ENCODE measurements at regions not wholly inside any gene's neighbourhood (a gene's known extent, or its start where the extent isn't known, plus 50 kb on each side); places are given as distances from the start of the nearest gene placed in this dataset.
"Not testable (repeated sequence)": the region's sequence is repeated elsewhere in the genome, so short reads cannot be mapped to it uniquely, and the experiment has no call there.

GRCh38 chrY:13627323-13627722, 76.4 kb upstream of the TMSB4Y start:
- 85% methylated on average over 2 of the region's 3 CpGs for WGBS (ENCODE audit: insufficient coverage)
- H3K27ac Mint-ChIP-seq; DNase-seq; H3K27me3 Mint-ChIP-seq (ENCODE audit: low read depth in 2 of 2); H3K36me3 Mint-ChIP-seq; H3K9me3 ChIP-seq (ENCODE audit: control insufficient read depth, insufficient read depth, low read length); intact Hi-C loops (cut with micrococcal nuclease); H3K4me3 Mint-ChIP-seq; ATAC-seq; H3K36me3 ChIP-seq (ENCODE audit: control insufficient read depth, insufficient read depth, low read length); H3K4me3 ChIP-seq (ENCODE audit: low read length); H3K27me3 ChIP-seq (ENCODE audit: control insufficient read depth, insufficient read depth, low read length); H3K9me3 Mint-ChIP-seq; H3K27ac ChIP-seq (ENCODE audit: low read length); H3K4me1 ChIP-seq (ENCODE audit: control insufficient read depth, insufficient read depth, low read length); H3K4me1 Mint-ChIP-seq: not testable (repeated sequence)

GRCh38 chrY:13615943-13616304, 87.8 kb upstream of the TMSB4Y start:
- H3K27ac Mint-ChIP-seq: no peak overlapping the region
- TF ChIP-seq CTCF (IDR thresholded peaks at IDR 0.05): no peak
- H3K4me3 Mint-ChIP-seq: no peak overlapping the region
- no peaks in the 10 kb centered on the region for H3K27me3 Mint-ChIP-seq (ENCODE audit: low read depth in 2 of 2)
- no peaks in the 10 kb centered on the region for H3K4me1 ChIP-seq (ENCODE audit: control insufficient read depth, insufficient read depth, low read length)
- 60% methylated on average over 1 of the region's 3 CpGs for WGBS (ENCODE audit: insufficient coverage)
- no peaks in the 10 kb centered on the region for H3K9me3 Mint-ChIP-seq
- no peaks in the 10 kb centered on the region for H3K36me3 ChIP-seq (ENCODE audit: control insufficient read depth, insufficient read depth, low read length)
- DNase-seq (no peak), ATAC-seq (no peak)
- no peaks in the 10 kb centered on the region for H3K27me3 ChIP-seq (ENCODE audit: control insufficient read depth, insufficient read depth, low read length)
- H3K36me3 Mint-ChIP-seq: no peaks in the 10 kb centered on the region
- no peaks in the 10 kb centered on the region for H3K4me1 Mint-ChIP-seq
- no peak overlapping the region for H3K4me3 ChIP-seq (ENCODE audit: low read length)
- H3K9me3 ChIP-seq (ENCODE audit: control insufficient read depth, insufficient read depth, low read length): no peaks in the 10 kb centered on the region
- no peak overlapping the region for H3K27ac ChIP-seq (ENCODE audit: low read length)
- intact Hi-C loops (cut with micrococcal nuclease): no loop called here

- intact Hi-C loops (cut with micrococcal nuclease): no loop called here
- H3K9me3 Mint-ChIP-seq: no peaks in the 10 kb centered on the region
- H3K9me3 ChIP-seq (ENCODE audit: control insufficient read depth, insufficient read depth, low read length): no peaks in the 10 kb centered on the region
- no peaks in the 10 kb centered on the region for H3K36me3 Mint-ChIP-seq
- H3K4me3 ChIP-seq (ENCODE audit: low read length): no peak overlapping the region
- no peak overlapping the region for H3K4me3 Mint-ChIP-seq
- no peaks in the 10 kb centered on the region for H3K36me3 ChIP-seq (ENCODE audit: control insufficient read depth, insufficient read depth, low read length)
- no peaks in the 10 kb centered on the region for H3K4me1 ChIP-seq (ENCODE audit: control insufficient read depth, insufficient read depth, low read length)
- no peaks in the 10 kb centered on the region for H3K27me3 ChIP-seq (ENCODE audit: control insufficient read depth, insufficient read depth, low read length)
- TF ChIP-seq CTCF (IDR thresholded peaks at IDR 0.05): no peak
- no peak for DNase-seq
- no peak for ATAC-seq
- no peak overlapping the region for H3K27ac ChIP-seq (ENCODE audit: low read length)
- H3K27ac Mint-ChIP-seq: no peak overlapping the region
- H3K27me3 Mint-ChIP-seq (ENCODE audit: low read depth in 2 of 2): no peaks in the 10 kb centered on the region
- no peaks in the 10 kb centered on the region for H3K4me1 Mint-ChIP-seq
Observed at GRCh38 chrY:13615301-13615942, 88.3 kb upstream of the TMSB4Y start.

GRCh38 chrY:13612916-13613315, 90.8 kb upstream of the TMSB4Y start:
- H3K4me1 ChIP-seq (ENCODE audit: control insufficient read depth, insufficient read depth, low read length): no peaks in the 10 kb centered on the region
- H3K36me3 ChIP-seq (ENCODE audit: control insufficient read depth, insufficient read depth, low read length): no peaks in the 10 kb centered on the region
- H3K36me3 Mint-ChIP-seq: no peaks in the 10 kb centered on the region
- no peak overlapping the region for H3K27ac Mint-ChIP-seq
- no peaks in the 10 kb centered on the region for H3K9me3 ChIP-seq (ENCODE audit: control insufficient read depth, insufficient read depth, low read length)
- no peaks in the 10 kb centered on the region for H3K27me3 Mint-ChIP-seq (ENCODE audit: low read depth in 2 of 2)
- no peak for TF ChIP-seq CTCF (IDR thresholded peaks at IDR 0.05)
- 86% methylated on average over 1 of the region's 1 CpG for WGBS (ENCODE audit: insufficient coverage)
- H3K4me1 Mint-ChIP-seq: no peaks in the 10 kb centered on the region
- ATAC-seq (no peak), DNase-seq (no peak)
- no peak overlapping the region for H3K27ac ChIP-seq (ENCODE audit: low read length)
- intact Hi-C loops (cut with micrococcal nuclease): no loop called here
- no peak overlapping the region for H3K4me3 ChIP-seq (ENCODE audit: low read length)
- H3K9me3 Mint-ChIP-seq: no peaks in the 10 kb centered on the region
- no peak overlapping the region for H3K4me3 Mint-ChIP-seq
- H3K27me3 ChIP-seq (ENCODE audit: control insufficient read depth, insufficient read depth, low read length): no peaks in the 10 kb centered on the region

Measured in natural killer cell (primary cell).